Nephron (organoid): ENCODE measurements at regions not wholly inside any gene's neighbourhood (a gene's known extent, or its start where the extent isn't known, plus 50 kb on each side); places are given as distances from the start of the nearest gene placed in this dataset.

Experiments
- H3K27ac Mint-ChIP-seq, 3 experiments: 2 replicates each; pipeline ENCODE4 v1.8.0; 2020; ENCODE audit warnings: mixed read lengths in 3 of 3, mild to moderate bottlenecking in 2 of 3, moderate library complexity in 1 of 3
- H3K27me3 Mint-ChIP-seq: 2 replicates; pipeline ENCODE4 v1.8.0; 2021; ENCODE audit warnings: low read depth, mild to moderate bottlenecking, moderate library complexity, mixed read lengths
- H3K36me3 Mint-ChIP-seq: 2 replicates; pipeline ENCODE4 v1.8.0; 2020; ENCODE audit warnings: low read depth, mixed read lengths
- H3K4me1 Mint-ChIP-seq: 2 replicates; pipeline ENCODE4 v1.8.0; 2020; ENCODE audit warnings: mixed read lengths
- H3K4me3 Mint-ChIP-seq, 3 experiments: 2 replicates each; pipeline ENCODE4 v1.8.0; 2020; ENCODE audit warnings: mild to moderate bottlenecking in 3 of 3, mixed read lengths in 3 of 3, moderate library complexity in 2 of 3
- H3K9me3 Mint-ChIP-seq: 2 replicates; pipeline ENCODE4 v1.8.0; 2020; ENCODE audit warnings: mixed read lengths
- TF ChIP-seq, protein P1 (sequence below), 3 experiments: fragments of 200-600 bp; sonication (generic); IDR thresholded peaks; one replicate each; pipeline ENCODE4 v1.5.0; 2021; ENCODE audit warnings: antibody characterized with exemption in 3 of 3; ENCODE audit not compliant: unreplicated experiment in 3 of 3

DNA sequence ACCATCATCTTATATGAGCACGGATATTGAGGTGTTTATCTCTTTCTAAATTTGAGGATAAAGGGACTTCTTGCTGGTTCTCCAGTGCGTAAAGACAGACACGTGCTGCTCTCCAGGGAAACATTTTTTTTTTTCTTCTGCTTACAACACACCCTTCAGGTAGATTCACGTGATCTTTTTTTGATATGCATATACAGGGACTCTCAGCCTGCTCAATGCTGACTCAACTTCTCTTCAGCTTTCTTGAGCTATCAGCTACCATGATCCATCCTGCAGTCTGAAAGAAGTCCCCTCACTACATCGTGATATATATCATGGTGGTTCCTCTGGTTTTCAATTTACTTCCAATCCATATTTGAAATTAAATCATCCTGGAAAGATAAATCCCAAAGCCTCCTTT lies 87.1 kb upstream of the SLITRK3 start:
- TF ChIP-seq, protein P1, sequence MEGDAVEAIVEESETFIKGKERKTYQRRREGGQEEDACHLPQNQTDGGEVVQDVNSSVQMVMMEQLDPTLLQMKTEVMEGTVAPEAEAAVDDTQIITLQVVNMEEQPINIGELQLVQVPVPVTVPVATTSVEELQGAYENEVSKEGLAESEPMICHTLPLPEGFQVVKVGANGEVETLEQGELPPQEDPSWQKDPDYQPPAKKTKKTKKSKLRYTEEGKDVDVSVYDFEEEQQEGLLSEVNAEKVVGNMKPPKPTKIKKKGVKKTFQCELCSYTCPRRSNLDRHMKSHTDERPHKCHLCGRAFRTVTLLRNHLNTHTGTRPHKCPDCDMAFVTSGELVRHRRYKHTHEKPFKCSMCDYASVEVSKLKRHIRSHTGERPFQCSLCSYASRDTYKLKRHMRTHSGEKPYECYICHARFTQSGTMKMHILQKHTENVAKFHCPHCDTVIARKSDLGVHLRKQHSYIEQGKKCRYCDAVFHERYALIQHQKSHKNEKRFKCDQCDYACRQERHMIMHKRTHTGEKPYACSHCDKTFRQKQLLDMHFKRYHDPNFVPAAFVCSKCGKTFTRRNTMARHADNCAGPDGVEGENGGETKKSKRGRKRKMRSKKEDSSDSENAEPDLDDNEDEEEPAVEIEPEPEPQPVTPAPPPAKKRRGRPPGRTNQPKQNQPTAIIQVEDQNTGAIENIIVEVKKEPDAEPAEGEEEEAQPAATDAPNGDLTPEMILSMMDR (IDR thresholded peaks at IDR 0.05; ENCODE audit: unreplicated experiment in 3 of 3), result no peak
- Mint-ChIP-seq H3K36me3 (no peaks in the 10 kb centered on the region), H3K27ac (no peak overlapping the region), H3K4me1 (no peaks in the 10 kb centered on the region), H3K9me3 (no peaks in the 10 kb centered on the region), H3K4me3 (no peak overlapping the region), H3K27me3 (no peaks in the 10 kb centered on the region)

DNA sequence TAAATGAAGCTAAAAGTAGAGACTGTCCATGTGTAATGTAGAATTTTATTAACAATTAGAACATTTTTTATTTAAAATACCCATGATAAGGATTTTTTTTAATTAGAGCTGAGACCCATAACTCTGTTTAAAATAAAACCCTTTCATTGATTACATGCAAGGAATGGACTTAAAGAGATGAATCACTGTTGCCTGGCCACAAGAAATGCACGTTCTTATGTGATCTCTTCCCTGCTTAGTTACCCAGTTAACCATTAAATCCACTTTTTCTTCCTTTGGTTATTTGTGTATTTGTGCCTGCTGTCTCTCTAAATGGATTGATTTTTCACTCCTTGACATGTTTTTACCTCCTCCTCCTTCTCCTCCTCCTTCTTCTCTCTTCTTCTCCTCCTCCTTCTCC lies 83.3 kb upstream of the SLITRK3 start:
- TF ChIP-seq, protein P1 (IDR thresholded peaks at IDR 0.05; ENCODE audit: unreplicated experiment in 3 of 3), result no peak
- no peaks in the 10 kb centered on the region for H3K9me3 Mint-ChIP-seq

DNA sequence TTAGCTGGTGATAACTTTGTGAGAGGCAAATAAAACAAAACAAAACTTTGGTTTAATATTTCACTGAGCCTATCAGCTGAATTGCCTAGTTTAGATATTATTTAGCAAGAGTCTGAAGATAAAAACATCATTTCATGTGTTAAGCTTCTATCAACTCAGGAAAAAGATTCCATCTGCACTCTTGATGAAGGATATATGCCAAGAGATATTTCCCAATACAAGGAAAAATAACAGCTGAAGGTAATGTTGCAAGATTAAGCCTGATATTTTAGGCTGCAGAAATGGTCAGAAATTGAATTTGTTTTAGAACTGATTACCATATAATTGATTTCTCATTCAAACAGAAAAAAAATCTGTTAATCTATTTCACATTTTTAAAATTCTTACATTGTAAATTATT lies 77.2 kb upstream of the SLITRK3 start:
- no peaks in the 10 kb centered on the region for H3K4me1 Mint-ChIP-seq
- H3K4me3 Mint-ChIP-seq, result no peak overlapping the region
- no peaks in the 10 kb centered on the region for H3K9me3 Mint-ChIP-seq
- TF ChIP-seq, protein P1 (IDR thresholded peaks at IDR 0.05; ENCODE audit: unreplicated experiment in 3 of 3), result no peak
- no peaks in the 10 kb centered on the region for H3K36me3 Mint-ChIP-seq
- no peaks in the 10 kb centered on the region for H3K27me3 Mint-ChIP-seq
- no peak overlapping the region for H3K27ac Mint-ChIP-seq

More for the DNA sequence above, 83.3 kb upstream of the SLITRK3 start:
- Mint-ChIP-seq H3K27ac (no peak overlapping the region), H3K4me1 (no peaks in the 10 kb centered on the region), H3K27me3 (no peaks in the 10 kb centered on the region), H3K36me3 (no peaks in the 10 kb centered on the region), H3K4me3 (no peak overlapping the region)

DNA sequence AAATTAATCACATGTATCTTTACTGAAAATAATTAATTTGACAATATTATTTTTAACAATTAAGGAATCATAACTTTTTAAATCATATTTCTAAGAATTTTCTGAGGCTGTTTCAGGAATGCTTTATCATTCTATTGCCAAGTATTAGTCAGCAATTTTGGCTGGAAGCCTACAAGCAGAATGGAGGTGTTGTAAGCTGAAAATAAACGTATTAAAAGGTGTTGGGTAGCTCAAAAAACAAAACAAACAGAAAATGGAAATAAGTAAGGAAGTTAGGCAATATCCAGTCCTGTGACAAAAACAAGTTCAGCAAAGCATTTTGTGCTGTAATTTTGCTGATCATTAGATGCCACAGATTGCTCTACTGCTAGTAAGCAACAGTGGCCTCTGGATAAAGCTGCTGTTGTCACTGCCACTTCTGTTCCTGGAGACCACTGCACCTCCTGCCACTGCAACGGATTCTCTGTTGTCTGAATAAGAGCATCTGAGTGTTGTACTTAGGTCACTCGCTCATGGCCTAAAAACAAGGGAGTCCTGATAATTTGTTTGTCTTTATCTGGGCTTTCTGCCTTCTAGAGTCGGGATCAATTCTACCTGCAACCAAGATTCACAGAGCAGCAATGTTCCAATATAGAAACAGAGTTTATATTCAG lies 63.5 kb upstream of the SLITRK3 start:
- H3K4me3 Mint-ChIP-seq, result no peak overlapping the region
- no peaks in the 10 kb centered on the region for H3K4me1 Mint-ChIP-seq
- no peak overlapping the region for H3K27ac Mint-ChIP-seq
- H3K36me3 Mint-ChIP-seq, result no peaks in the 10 kb centered on the region
- H3K27me3 Mint-ChIP-seq, result no peaks in the 10 kb centered on the region
- TF ChIP-seq, protein P1 (IDR thresholded peaks at IDR 0.05; ENCODE audit: unreplicated experiment in 3 of 3), result no peak
- no peaks in the 10 kb centered on the region for H3K9me3 Mint-ChIP-seq

DNA sequence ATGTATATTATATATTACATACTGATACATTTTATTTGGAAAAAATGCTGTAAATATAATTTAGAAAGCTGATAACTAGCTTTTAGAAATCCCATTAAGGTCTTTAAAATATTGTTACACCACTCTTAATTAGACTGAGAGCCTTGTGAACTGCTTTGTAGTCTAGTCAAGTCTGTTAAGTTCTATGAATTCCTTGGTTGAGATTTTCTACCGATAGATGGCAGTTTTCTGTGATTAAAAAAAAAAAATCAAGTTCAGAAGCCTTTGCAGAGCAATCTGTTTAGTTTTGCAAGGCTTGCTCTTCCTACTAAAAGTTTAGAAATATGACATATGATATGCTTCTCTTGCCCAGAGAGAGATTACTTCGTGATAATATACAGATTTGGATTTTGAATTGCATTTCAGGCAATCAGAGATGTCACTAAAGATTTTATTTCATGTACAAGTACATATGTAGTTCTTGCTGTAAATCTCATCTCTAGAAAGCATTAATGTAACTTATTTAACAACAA lies 60.4 kb upstream of the SLITRK3 start:
- TF ChIP-seq, protein P1 (IDR thresholded peaks at IDR 0.05; ENCODE audit: unreplicated experiment in 3 of 3), result no peak
- no peak overlapping the region for H3K4me3 Mint-ChIP-seq
- no peaks in the 10 kb centered on the region for H3K36me3 Mint-ChIP-seq
- H3K27ac Mint-ChIP-seq, result no peak overlapping the region
- no peaks in the 10 kb centered on the region for H3K4me1 Mint-ChIP-seq
- no peaks in the 10 kb centered on the region for H3K9me3 Mint-ChIP-seq
- no peaks in the 10 kb centered on the region for H3K27me3 Mint-ChIP-seq

DNA sequence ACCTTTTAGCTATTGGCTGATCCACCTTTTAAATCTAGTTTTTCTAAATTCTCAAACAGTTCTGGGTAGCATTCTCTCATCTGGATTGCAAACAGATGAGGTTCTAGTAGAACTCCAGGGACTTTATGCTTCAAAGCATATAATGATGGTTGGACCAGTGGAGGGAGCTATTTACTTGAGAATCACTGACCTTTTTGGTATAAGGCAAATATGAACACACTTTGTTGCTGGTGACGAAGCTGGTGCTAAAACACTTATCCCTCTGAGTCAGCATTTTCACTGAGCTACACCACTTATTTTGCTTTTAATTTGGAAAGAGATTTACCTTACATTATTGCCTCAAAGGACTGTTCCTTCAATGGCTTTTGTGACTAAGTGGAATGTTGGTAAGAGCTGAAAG lies 58.6 kb upstream of the SLITRK3 start:
- TF ChIP-seq, protein P1 (IDR thresholded peaks at IDR 0.05; ENCODE audit: unreplicated experiment in 3 of 3), result peak in 2 of 3 experiments; percentile 22 to 36
- no peaks in the 10 kb centered on the region for H3K27me3 Mint-ChIP-seq
- no peaks in the 10 kb centered on the region for H3K36me3 Mint-ChIP-seq
- no peak overlapping the region for H3K27ac Mint-ChIP-seq
- H3K4me3 Mint-ChIP-seq, result no peak overlapping the region
- no peaks in the 10 kb centered on the region for H3K4me1 Mint-ChIP-seq
- no peaks in the 10 kb centered on the region for H3K9me3 Mint-ChIP-seq
